Nephron progenitor cell (in vitro differentiated cells): ENCODE measurements at regions not wholly inside any gene's neighbourhood (a gene's known extent, or its start where the extent isn't known, plus 50 kb on each side); places are given as distances from the start of the nearest gene placed in this dataset.

ENCODE experiments used
- DNase-seq: peaks from one replicate; pipeline ENCODE4 v3.0.0; 2021
- H3K27ac Mint-ChIP-seq: 2 replicates; pipeline ENCODE4 v1.8.0; 2021; ENCODE audit warnings: mild to moderate bottlenecking, moderate library complexity, mixed read lengths
- H3K27me3 Mint-ChIP-seq: 2 replicates; pipeline ENCODE4 v1.8.0; 2021; ENCODE audit warnings: mild to moderate bottlenecking, low read depth, mixed read lengths; ENCODE audit not compliant: poor library complexity
- H3K36me3 Mint-ChIP-seq: 2 replicates; pipeline ENCODE4 v1.8.0; 2021; ENCODE audit warnings: low read depth, mixed read lengths
- H3K4me1 Mint-ChIP-seq: 2 replicates; pipeline ENCODE4 v1.8.0; 2021; ENCODE audit warnings: mixed read lengths
- H3K4me3 Mint-ChIP-seq: 2 replicates; pipeline ENCODE4 v1.8.0; 2021; ENCODE audit warnings: mild to moderate bottlenecking, moderate library complexity, mixed read lengths
- H3K9me3 Mint-ChIP-seq: 2 replicates; pipeline ENCODE4 v1.8.0; 2021; ENCODE audit warnings: mild to moderate bottlenecking, moderate library complexity, mixed read lengths
- TF ChIP-seq, protein P1 (sequence below): fragments of 200-600 bp; sonication (generic); IDR thresholded peaks from 2 replicates; pipeline ENCODE4 v1.5.0; 2021; ENCODE audit warnings: antibody characterized with exemption

DNA sequence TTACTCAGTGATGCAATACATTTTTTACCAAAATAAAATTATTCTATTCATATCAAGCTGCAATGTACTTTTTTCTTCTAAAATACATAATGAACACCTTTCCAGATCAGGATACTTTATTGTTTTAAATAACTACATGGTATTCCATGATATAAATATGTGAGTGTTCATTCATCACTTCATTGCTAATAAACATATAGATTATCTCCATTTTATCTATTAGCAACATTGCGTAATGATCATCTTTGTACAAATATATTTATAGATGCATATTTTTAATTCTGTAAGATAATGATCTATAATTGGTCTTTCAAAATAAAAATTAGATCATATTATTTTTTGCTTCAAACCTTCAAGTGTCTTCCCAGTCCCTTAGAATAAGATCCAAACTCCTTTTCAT, 156.1 kb upstream of the HHIP start:
- Mint-ChIP-seq H3K4me1 (peaks cover 26% of the 10 kb centered on the region), H3K4me3 (no peak overlapping the region), H3K9me3 (peaks cover 18% of the 10 kb centered on the region), H3K27ac (no peak overlapping the region), H3K27me3 (no peaks in the 10 kb centered on the region), H3K36me3 (no peaks in the 10 kb centered on the region)
- no peak for DNase-seq
- TF ChIP-seq, protein P1, sequence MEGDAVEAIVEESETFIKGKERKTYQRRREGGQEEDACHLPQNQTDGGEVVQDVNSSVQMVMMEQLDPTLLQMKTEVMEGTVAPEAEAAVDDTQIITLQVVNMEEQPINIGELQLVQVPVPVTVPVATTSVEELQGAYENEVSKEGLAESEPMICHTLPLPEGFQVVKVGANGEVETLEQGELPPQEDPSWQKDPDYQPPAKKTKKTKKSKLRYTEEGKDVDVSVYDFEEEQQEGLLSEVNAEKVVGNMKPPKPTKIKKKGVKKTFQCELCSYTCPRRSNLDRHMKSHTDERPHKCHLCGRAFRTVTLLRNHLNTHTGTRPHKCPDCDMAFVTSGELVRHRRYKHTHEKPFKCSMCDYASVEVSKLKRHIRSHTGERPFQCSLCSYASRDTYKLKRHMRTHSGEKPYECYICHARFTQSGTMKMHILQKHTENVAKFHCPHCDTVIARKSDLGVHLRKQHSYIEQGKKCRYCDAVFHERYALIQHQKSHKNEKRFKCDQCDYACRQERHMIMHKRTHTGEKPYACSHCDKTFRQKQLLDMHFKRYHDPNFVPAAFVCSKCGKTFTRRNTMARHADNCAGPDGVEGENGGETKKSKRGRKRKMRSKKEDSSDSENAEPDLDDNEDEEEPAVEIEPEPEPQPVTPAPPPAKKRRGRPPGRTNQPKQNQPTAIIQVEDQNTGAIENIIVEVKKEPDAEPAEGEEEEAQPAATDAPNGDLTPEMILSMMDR = no peak

DNA sequence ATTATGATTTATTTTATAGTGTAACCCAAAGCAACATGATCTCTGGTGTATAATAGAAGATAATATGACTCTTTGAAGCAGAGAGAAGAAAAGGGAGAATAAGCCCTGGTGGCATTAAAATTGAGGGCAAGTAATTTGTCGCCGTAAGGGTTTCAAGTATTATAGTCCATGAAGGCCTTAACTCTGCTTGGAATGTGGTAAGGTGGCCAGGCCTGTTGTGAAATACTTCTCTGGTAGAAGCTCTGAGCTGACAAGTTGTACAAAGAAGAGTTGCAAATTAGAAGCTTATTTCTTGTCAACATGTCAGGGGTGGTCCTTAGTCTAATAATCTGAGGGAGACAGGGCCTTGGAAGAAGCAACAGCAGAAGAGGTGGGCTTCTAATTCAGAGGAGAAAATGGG, 151.7 kb upstream of the HHIP start:
- no peak overlapping the region for H3K4me3 Mint-ChIP-seq
- H3K27me3 Mint-ChIP-seq = no peaks in the 10 kb centered on the region
- TF ChIP-seq, protein P1 = no peak
- no peaks in the 10 kb centered on the region for H3K36me3 Mint-ChIP-seq
- H3K27ac Mint-ChIP-seq = peak overlapping the region; percentile 4
- no peak for DNase-seq
- no peaks in the 10 kb centered on the region for H3K9me3 Mint-ChIP-seq
- peaks cover 36% of the 10 kb centered on the region for H3K4me1 Mint-ChIP-seq

GRCh38 chr4:144495944-144496343, 150.0 kb upstream of the HHIP start:
- peaks cover 42% of the 10 kb centered on the region for H3K4me1 Mint-ChIP-seq
- H3K9me3 Mint-ChIP-seq = peaks cover 11% of the 10 kb centered on the region
- no peaks in the 10 kb centered on the region for H3K27me3 Mint-ChIP-seq
- DNase-seq = no peak
- peaks cover under 1% of the 10 kb centered on the region for H3K36me3 Mint-ChIP-seq
- TF ChIP-seq, protein P1 = no peak
- H3K4me3 Mint-ChIP-seq = no peak overlapping the region
- no peak overlapping the region for H3K27ac Mint-ChIP-seq

DNA sequence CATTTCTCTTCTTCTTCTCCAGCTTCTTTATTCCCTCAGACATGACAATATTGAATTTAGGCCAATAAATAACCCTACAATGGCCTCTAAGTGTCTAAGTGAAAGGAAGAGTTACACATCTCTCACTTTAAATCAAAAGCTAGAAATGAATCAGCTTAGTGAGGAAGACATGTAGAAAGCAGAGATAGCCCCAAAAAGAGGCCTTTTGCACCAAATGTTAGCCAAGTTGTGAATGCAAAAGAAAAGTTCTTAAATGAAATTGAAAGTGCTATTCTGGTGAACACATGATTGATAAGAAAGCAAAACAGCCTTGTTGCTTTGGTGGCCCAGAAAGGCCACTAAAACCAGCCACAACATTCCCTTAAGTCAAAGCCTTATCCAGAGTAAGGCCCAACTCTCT, 146.2 kb upstream of the HHIP start:
- no peak overlapping the region for H3K4me3 Mint-ChIP-seq
- peaks cover 18% of the 10 kb centered on the region for H3K9me3 Mint-ChIP-seq
- peaks cover 16% of the 10 kb centered on the region for H3K4me1 Mint-ChIP-seq
- no peaks in the 10 kb centered on the region for H3K27me3 Mint-ChIP-seq
- peaks cover 5% of the 10 kb centered on the region for H3K36me3 Mint-ChIP-seq
- H3K27ac Mint-ChIP-seq = no peak overlapping the region
- TF ChIP-seq, protein P1 = no peak
- no peak for DNase-seq

- Mint-ChIP-seq H3K27ac (no peak overlapping the region), H3K4me3 (no peak overlapping the region), H3K27me3 (no peaks in the 10 kb centered on the region), H3K36me3 (peaks cover 5% of the 10 kb centered on the region), H3K9me3 (peaks cover 18% of the 10 kb centered on the region), H3K4me1 (peaks cover 9% of the 10 kb centered on the region)
- DNase-seq = no peak
- TF ChIP-seq, protein P1 = no peak
Observed at GRCh38 chr4:144501231-144501780, 144.7 kb upstream of the HHIP start.

DNA sequence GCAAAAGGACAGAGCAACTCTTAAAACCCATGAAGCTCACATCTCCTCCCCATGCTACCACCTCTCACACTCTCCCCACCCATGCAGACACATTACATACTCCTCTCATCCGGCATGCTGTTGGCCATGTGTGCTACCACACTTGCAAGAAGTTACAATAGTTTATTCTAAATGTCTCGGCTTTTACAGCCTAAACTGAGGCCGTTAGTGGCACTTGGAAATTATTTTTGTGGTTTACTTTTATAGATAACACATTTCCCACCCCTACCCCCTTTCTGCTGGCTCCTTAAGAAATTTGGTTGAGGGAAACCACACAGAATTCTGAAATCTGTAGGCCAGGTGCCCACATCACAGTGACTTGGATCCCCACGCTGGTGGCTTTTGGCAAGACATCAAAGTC, 141.1 kb upstream of the HHIP start:
- TF ChIP-seq, protein P1 = no peak

More for the DNA sequence above, 141.1 kb upstream of the HHIP start:
- H3K9me3 Mint-ChIP-seq = peaks cover 14% of the 10 kb centered on the region
- DNase-seq = no peak
- peaks cover 5% of the 10 kb centered on the region for H3K36me3 Mint-ChIP-seq
- H3K27me3 Mint-ChIP-seq = no peaks in the 10 kb centered on the region
- no peak overlapping the region for H3K4me3 Mint-ChIP-seq
- H3K4me1 Mint-ChIP-seq = peaks cover 14% of the 10 kb centered on the region
- no peak overlapping the region for H3K27ac Mint-ChIP-seq
